Glutamatergic neuron (in vitro differentiated cells): ENCODE measurements at regions not wholly inside any gene's neighbourhood (a gene's known extent, or its start where the extent isn't known, plus 50 kb on each side); places are given as distances from the start of the nearest gene placed in this dataset.

ENCODE experiments used
- DNase-seq: peaks from one replicate; pipeline ENCODE4 v3.0.0; 2022
- H3K27ac Mint-ChIP-seq: one replicate; pipeline ENCODE4 v1.8.0; 2020; ENCODE audit warnings: mild to moderate bottlenecking, mixed read lengths, inconsistent platforms; ENCODE audit not compliant: unreplicated experiment
- H3K27me3 Mint-ChIP-seq: one replicate; pipeline ENCODE4 v1.8.0; 2020; ENCODE audit warnings: mild to moderate bottlenecking, moderate library complexity, mixed read lengths, inconsistent platforms; ENCODE audit not compliant: unreplicated experiment
- H3K36me3 Mint-ChIP-seq: one replicate; pipeline ENCODE4 v1.8.0; 2020; ENCODE audit warnings: mild to moderate bottlenecking, mixed read lengths, inconsistent platforms; ENCODE audit not compliant: unreplicated experiment
- H3K4me1 Mint-ChIP-seq: one replicate; pipeline ENCODE4 v1.8.0; 2020; ENCODE audit warnings: mild to moderate bottlenecking, low read depth, mixed read lengths, inconsistent platforms; ENCODE audit not compliant: unreplicated experiment
- H3K4me3 Mint-ChIP-seq: one replicate; pipeline ENCODE4 v1.8.0; 2020; ENCODE audit warnings: mild to moderate bottlenecking, mixed read lengths, inconsistent platforms; ENCODE audit not compliant: unreplicated experiment
- H3K9me3 Mint-ChIP-seq: one replicate; pipeline ENCODE4 v1.8.0; 2020; ENCODE audit warnings: mild to moderate bottlenecking, moderate library complexity, mixed read lengths, inconsistent platforms; ENCODE audit not compliant: unreplicated experiment
- TF ChIP-seq, protein P1 (sequence below): fragments of 200-600 bp; sonication (generic); IDR thresholded peaks from one replicate; pipeline ENCODE4 v1.5.0; 2021; ENCODE audit not compliant: partially characterized antibody, unreplicated experiment

DNA sequence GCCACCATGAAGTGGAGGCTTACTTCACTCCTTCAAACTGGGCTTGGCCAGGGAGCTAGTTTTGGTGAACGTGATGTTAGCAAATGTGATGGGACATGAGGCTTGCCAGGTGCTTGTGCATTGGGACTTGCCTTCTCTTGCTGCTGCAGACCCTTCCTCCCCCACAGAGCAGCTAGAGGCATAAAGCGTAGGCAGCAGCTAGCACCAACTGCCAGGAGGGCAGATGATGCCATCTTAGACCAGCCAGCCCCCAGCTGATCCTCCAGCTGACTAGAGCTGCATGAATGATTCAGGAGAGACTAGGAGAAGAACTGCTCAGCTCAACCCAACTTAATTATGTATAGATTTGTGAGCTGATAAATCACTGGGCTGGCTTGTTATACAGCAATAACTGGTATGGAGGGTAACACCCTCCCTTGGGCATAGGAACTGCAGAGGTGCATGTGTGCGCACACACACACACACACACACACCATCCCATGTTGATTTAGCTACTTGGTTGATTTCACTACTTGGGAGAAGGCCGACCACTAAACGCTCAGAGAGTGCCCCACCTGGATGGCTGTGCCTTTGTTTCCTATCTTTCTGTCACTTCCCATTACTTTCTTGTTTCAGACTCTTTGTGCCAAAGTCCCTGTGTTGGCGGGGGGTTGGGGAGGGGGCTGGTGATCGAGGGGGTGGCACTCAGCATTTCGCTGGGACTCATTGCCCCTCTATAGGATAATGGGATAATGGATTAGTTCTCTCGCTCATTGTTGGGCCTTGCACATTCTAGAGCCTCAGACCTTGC is 202.8 kb downstream of the ADAMTS15 start:
- peaks cover 11% of the 10 kb centered on the region for H3K4me1 Mint-ChIP-seq
- H3K27ac Mint-ChIP-seq = no peak overlapping the region

DNA sequence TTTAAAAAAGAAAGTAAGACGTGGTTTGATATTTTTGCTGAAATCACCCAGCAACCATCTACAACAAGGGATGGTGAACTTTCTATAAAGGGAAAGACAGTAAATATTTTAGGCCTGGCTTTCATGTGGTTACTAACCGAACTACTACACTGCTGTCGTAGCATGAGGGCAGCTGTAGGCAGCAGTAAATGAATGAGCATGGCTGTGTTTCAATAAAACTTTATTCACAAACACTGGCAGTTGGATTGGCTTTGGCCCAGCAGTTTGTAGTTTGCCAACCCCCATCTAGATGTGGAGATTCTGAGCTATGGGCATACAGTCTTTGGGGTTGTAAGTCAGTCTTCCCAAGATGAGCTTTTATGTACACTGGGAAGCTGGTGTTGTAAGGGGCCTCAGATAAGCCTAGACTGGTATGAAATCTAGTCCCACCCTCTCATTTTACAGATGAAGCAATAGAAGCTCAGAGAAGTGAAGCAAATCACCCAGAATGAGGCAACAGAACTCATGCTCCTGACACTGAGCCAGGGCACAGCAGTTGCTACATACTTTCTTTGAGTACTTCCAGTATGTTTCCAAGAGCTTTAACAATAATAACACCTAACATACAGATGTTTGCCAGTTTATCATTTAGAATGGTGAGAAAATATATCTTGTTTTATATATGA is 204.4 kb downstream of the ADAMTS15 start:
- no peak overlapping the region for H3K27ac Mint-ChIP-seq
- peaks cover 3% of the 10 kb centered on the region for H3K27me3 Mint-ChIP-seq
- DNase-seq = no peak
- peaks cover 11% of the 10 kb centered on the region for H3K4me1 Mint-ChIP-seq
- TF ChIP-seq, protein P1, sequence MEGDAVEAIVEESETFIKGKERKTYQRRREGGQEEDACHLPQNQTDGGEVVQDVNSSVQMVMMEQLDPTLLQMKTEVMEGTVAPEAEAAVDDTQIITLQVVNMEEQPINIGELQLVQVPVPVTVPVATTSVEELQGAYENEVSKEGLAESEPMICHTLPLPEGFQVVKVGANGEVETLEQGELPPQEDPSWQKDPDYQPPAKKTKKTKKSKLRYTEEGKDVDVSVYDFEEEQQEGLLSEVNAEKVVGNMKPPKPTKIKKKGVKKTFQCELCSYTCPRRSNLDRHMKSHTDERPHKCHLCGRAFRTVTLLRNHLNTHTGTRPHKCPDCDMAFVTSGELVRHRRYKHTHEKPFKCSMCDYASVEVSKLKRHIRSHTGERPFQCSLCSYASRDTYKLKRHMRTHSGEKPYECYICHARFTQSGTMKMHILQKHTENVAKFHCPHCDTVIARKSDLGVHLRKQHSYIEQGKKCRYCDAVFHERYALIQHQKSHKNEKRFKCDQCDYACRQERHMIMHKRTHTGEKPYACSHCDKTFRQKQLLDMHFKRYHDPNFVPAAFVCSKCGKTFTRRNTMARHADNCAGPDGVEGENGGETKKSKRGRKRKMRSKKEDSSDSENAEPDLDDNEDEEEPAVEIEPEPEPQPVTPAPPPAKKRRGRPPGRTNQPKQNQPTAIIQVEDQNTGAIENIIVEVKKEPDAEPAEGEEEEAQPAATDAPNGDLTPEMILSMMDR = no peak
- peaks cover 6% of the 10 kb centered on the region for H3K36me3 Mint-ChIP-seq
- H3K9me3 Mint-ChIP-seq = peaks cover 5% of the 10 kb centered on the region
- H3K4me3 Mint-ChIP-seq = no peak overlapping the region

More for the DNA sequence above, 202.8 kb downstream of the ADAMTS15 start:
- H3K9me3 Mint-ChIP-seq = peaks cover 5% of the 10 kb centered on the region
- peaks cover 5% of the 10 kb centered on the region for H3K27me3 Mint-ChIP-seq
- H3K36me3 Mint-ChIP-seq = peaks cover 6% of the 10 kb centered on the region
- DNase-seq = no peak
- H3K4me3 Mint-ChIP-seq = no peak overlapping the region
- TF ChIP-seq, protein P1 = no peak

DNA sequence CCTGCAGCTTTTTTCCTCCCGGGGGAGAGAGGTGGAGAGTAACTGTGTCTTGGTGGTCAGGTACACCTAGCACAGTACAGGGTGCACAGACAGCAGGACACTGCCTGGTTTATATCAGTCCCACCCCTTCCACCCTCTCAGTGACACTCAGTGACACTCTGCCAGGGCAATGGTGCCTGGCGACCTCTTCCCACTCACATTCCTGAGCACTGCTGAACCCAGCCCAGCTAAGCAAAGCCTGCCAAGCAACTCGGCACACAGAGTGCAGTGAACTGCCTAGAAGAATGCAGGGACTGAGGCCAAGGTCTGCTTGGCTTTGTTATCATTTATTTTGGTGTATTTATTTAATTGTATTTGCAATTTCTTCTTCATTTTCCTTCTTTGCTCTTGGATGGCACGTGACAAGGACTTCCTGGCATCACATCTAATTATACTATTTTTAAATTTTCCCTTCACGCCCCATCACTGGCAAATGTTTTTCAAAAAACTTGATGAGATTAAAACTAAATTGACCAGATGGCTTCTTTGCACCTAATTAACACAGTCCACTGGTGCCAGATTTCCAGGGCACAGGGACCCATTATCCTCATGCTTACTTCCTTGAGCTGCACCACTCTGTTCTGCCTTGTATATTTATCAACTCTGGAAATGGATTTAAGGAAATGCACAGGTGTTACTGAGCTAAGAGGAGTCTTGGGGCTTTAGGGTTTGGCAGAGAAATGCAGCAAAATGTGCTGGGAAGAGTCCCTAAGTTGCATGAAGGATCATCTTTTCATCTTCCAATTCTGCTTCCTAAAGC is 205.6 kb downstream of the ADAMTS15 start:
- Mint-ChIP-seq H3K36me3 (peaks cover 6% of the 10 kb centered on the region), H3K9me3 (peaks cover 5% of the 10 kb centered on the region), H3K27ac (no peak overlapping the region), H3K4me3 (no peak overlapping the region), H3K4me1 (peaks cover 11% of the 10 kb centered on the region), H3K27me3 (peaks cover 3% of the 10 kb centered on the region)
- DNase-seq = no peak
- TF ChIP-seq, protein P1 = no peak

DNA sequence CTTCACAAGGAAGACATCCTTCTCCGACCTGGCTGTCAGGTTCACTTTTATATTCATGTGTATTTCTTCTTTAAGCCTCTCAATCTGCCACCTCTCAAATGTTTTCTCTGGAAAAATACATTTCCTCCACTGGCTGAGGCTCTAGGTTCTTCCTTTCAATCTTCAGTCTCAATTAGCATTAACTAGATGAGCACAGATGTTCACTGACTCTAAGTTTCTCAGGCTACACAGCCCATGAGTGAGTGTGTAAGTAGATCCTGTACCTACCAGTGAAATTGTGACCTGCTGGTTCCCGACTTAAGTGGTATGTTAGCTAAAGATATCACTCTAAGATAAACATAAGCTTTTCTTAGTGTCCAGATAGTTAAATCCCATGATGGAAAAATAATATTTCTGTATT is 206.9 kb downstream of the ADAMTS15 start:
- TF ChIP-seq, protein P1 = no peak
- Mint-ChIP-seq H3K4me1 (peaks cover 11% of the 10 kb centered on the region), H3K4me3 (no peak overlapping the region), H3K36me3 (peaks cover 6% of the 10 kb centered on the region), H3K27ac (no peak overlapping the region), H3K27me3 (peaks cover 3% of the 10 kb centered on the region), H3K9me3 (peaks cover 5% of the 10 kb centered on the region)
- DNase-seq = no peak
